Smooth muscle cell (in vitro differentiated cells): ENCODE measurements at regions not wholly inside any gene's neighbourhood (a gene's known extent, or its start where the extent isn't known, plus 50 kb on each side); places are given as distances from the start of the nearest gene placed in this dataset.

Experiments
- DNase-seq: peaks from one replicate; lab custom pipeline; 2025; ENCODE audit not compliant: unreplicated experiment; lab: John Stamatoyannopoulos, UW
- H2AFZ ChIP-seq: fragments of 200-600 bp; sonication (generic); 2 replicates; pipeline ENCODE4 v1.6.0; 2016; ENCODE audit warnings: antibody characterized with exemption, low read depth, mild to moderate bottlenecking
- H3F3A ChIP-seq: fragments of 200-600 bp; sonication (generic); 2 replicates; pipeline ENCODE4 v1.6.0; 2017; ENCODE audit warnings: antibody characterized with exemption, low read depth
- H3K27ac ChIP-seq: fragments of 200-600 bp; sonication (generic); 2 replicates; pipeline ENCODE4 v1.5.1; 2016; ENCODE audit warnings: low read depth, mild to moderate bottlenecking
- H3K27me3 ChIP-seq: fragments of 200-600 bp; sonication (generic); 2 replicates; pipeline ENCODE4 v1.6.1; 2016; ENCODE audit warnings: low read depth, mild to moderate bottlenecking
- H3K36me3 ChIP-seq: fragments of 200-600 bp; sonication (generic); 2 replicates; pipeline ENCODE4 v1.5.1; 2016; ENCODE audit warnings: low read depth
- H3K4me1 ChIP-seq: fragments of 200-600 bp; sonication (generic); 2 replicates; pipeline ENCODE4 v1.5.1; 2016; ENCODE audit warnings: low read depth
- H3K4me2 ChIP-seq: fragments of 200-600 bp; sonication (generic); 2 replicates; pipeline ENCODE4 v1.6.0; 2016; ENCODE audit warnings: mild to moderate bottlenecking
- H3K4me3 ChIP-seq: fragments of 200-600 bp; sonication (generic); 2 replicates; pipeline ENCODE4 v1.5.1; 2016; ENCODE audit warnings: mild to moderate bottlenecking
- H3K79me2 ChIP-seq: fragments of 200-600 bp; sonication (generic); 2 replicates; pipeline ENCODE4 v1.6.0; 2016; ENCODE audit warnings: low read depth, mild to moderate bottlenecking
- H3K9ac ChIP-seq: fragments of 200-600 bp; sonication (generic); 2 replicates; pipeline ENCODE4 v1.6.0; 2016; ENCODE audit warnings: low read depth
- H3K9me3 ChIP-seq: fragments of 200-600 bp; sonication (generic); replicated peaks from 2 replicates; pipeline ENCODE4 v1.5.1; 2016; ENCODE audit warnings: low read depth
- H4K20me1 ChIP-seq: fragments of 200-600 bp; sonication (generic); 2 replicates; pipeline ENCODE4 v1.6.0; 2016; ENCODE audit warnings: low read depth
- WGBS: methylation state at CpG from one replicate; pipeline ENCODE4 v1.1.7; 2016; ENCODE audit warnings: low lambda C conversion rate; 5-methylcytosine and 5-hydroxymethylcytosine counted together
- TF ChIP-seq, protein P1 (sequence below): fragments of 200-600 bp; sonication (generic); IDR thresholded peaks from 2 replicates; pipeline ENCODE4 v1.5.1; 2017; ENCODE audit warnings: borderline replicate concordance, mild to moderate bottlenecking, antibody characterized with exemption; ENCODE audit not compliant: insufficient read depth, poor library complexity, severe bottlenecking

DNA sequence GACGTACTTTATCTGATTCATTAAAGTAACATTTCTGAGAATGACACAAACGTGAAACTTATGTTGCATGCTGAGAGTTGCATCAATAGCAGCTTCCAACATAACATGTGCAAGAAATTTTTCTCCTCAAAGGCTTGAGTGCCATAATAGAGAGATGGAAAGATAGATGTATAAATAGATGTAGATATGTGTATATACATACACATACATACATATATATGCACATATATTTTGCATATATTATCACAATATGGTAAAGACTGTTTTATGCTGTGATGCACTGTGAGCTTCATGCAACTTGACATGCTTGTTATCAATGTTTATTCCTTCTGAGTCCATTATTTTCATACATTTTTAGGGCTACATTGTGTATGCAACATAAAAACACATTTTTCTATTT is 270.6 kb upstream of the GALNTL6 start:
- H3K36me3 ChIP-seq: no peaks in the 10 kb centered on the region
- 92% methylated on average over 2 of the region's 2 CpGs for WGBS
- H4K20me1 ChIP-seq: no peaks in the 10 kb centered on the region

DNA sequence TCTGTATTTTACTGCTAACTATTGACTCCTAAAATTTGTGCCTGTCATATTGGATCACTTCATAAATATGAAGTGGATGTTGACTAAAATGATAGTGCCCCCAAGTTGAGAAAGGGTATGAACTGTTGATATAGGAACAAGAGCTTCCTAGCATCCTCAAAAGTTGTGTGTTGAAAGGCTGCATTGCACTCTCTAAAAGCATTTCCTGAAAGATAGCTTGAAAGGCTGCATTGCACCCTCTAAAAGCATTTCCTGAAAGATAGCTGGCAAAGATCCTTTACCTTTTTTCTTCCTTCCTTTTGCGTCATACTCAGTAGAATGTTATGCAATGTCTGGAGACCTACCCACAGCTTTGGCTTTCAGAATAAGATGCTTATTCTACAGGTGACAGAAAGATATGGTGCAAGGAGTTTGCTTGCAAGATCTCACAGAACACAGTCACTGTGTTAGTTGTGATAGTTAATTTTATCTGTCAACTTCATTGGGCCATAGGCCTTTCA is 274.6 kb upstream of the GALNTL6 start:
- Histone ChIP-seq H3K27ac (no peak overlapping the region), H3K79me2 (no peaks in the 10 kb centered on the region), H3F3A (no peaks in the 10 kb centered on the region), H3K27me3 (no peaks in the 10 kb centered on the region), H2AFZ (no peak overlapping the region), H3K9me3 (no peaks in the 10 kb centered on the region), H3K4me2 (no peak overlapping the region), H3K4me1 (no peaks in the 10 kb centered on the region), H3K4me3 (no peak overlapping the region), H4K20me1 (no peaks in the 10 kb centered on the region), H3K36me3 (no peaks in the 10 kb centered on the region), H3K9ac (no peak overlapping the region)
- TF ChIP-seq, protein P1, sequence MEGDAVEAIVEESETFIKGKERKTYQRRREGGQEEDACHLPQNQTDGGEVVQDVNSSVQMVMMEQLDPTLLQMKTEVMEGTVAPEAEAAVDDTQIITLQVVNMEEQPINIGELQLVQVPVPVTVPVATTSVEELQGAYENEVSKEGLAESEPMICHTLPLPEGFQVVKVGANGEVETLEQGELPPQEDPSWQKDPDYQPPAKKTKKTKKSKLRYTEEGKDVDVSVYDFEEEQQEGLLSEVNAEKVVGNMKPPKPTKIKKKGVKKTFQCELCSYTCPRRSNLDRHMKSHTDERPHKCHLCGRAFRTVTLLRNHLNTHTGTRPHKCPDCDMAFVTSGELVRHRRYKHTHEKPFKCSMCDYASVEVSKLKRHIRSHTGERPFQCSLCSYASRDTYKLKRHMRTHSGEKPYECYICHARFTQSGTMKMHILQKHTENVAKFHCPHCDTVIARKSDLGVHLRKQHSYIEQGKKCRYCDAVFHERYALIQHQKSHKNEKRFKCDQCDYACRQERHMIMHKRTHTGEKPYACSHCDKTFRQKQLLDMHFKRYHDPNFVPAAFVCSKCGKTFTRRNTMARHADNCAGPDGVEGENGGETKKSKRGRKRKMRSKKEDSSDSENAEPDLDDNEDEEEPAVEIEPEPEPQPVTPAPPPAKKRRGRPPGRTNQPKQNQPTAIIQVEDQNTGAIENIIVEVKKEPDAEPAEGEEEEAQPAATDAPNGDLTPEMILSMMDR: no peak
- WGBS: 59% methylated on average over 1 of the region's 1 CpG
- no peak for DNase-seq

More for the DNA sequence above, 270.6 kb upstream of the GALNTL6 start:
- no peak overlapping the region for H3K4me3 ChIP-seq
- no peaks in the 10 kb centered on the region for H3K27me3 ChIP-seq
- DNase-seq: no peak
- no peaks in the 10 kb centered on the region for H3K9me3 ChIP-seq
- no peak overlapping the region for H3K27ac ChIP-seq
- no peak overlapping the region for H3K9ac ChIP-seq
- no peaks in the 10 kb centered on the region for H3K79me2 ChIP-seq
- H3K4me2 ChIP-seq: no peak overlapping the region
- no peaks in the 10 kb centered on the region for H3K4me1 ChIP-seq
- TF ChIP-seq, protein P1: no peak
- H2AFZ ChIP-seq: no peak overlapping the region
- H3F3A ChIP-seq: no peaks in the 10 kb centered on the region

DNA sequence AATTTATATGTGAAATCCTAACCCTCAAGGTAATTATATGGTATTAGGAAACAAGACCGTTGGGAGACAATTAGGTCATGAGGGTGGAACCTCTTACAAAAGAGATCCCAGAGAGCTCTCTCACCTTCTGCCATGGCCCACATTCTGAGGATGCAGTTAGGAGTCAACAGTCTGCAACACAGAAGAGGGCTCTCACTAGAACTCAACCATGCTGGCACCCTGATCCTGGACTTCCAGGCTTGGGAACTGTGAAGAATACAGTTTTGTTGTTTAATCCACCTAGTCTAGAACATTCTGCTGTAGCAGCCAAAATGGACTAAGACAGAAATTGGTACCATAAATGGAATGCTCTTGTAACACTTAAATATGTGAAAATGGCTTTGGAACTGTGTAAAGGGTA is 278.8 kb upstream of the GALNTL6 start:
- H3F3A ChIP-seq: no peaks in the 10 kb centered on the region
- no peaks in the 10 kb centered on the region for H3K4me1 ChIP-seq
- H3K9me3 ChIP-seq: no peaks in the 10 kb centered on the region
- no peaks in the 10 kb centered on the region for H3K27me3 ChIP-seq
- WGBS: 50% methylated on average over 1 of the region's 1 CpG
- no peak overlapping the region for H2AFZ ChIP-seq
- no peaks in the 10 kb centered on the region for H3K36me3 ChIP-seq
- H3K4me3 ChIP-seq: no peak overlapping the region
- no peak for DNase-seq
- no peaks in the 10 kb centered on the region for H3K79me2 ChIP-seq
- H3K9ac ChIP-seq: no peak overlapping the region
- no peak overlapping the region for H3K4me2 ChIP-seq
- H4K20me1 ChIP-seq: no peaks in the 10 kb centered on the region
- TF ChIP-seq, protein P1: no peak
- H3K27ac ChIP-seq: no peak overlapping the region

DNA sequence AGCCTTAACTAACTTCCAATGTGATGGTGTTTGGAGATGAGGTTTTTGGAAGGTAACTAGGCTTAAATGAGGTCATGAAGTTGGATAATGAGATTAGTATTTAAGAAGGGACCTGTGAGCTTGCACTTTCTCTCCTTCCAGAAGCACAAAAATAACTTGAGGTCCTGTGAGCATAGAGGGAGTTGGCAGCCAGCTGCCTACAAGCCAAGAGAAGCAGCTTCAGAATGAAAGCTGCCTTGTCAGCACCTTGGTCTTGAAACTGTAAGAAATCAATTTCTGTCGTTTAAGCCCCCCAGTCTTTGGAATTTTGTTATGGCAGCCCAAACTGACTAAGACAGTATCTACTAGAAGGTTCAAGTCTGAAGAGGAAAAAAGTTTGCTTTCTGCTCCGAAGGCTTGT is 280.2 kb upstream of the GALNTL6 start:
- H3K4me1 ChIP-seq: no peaks in the 10 kb centered on the region
- WGBS: 78% methylated on average over 2 of the region's 2 CpGs
- no peaks in the 10 kb centered on the region for H4K20me1 ChIP-seq
- H3K4me3 ChIP-seq: no peak overlapping the region
- no peaks in the 10 kb centered on the region for H3K79me2 ChIP-seq
- no peaks in the 10 kb centered on the region for H3K36me3 ChIP-seq
- no peak overlapping the region for H3K9ac ChIP-seq
- no peak overlapping the region for H3K27ac ChIP-seq
- TF ChIP-seq, protein P1: no peak
- no peaks in the 10 kb centered on the region for H3F3A ChIP-seq
- no peak overlapping the region for H3K4me2 ChIP-seq
- no peaks in the 10 kb centered on the region for H3K9me3 ChIP-seq
- no peak overlapping the region for H2AFZ ChIP-seq
- no peak for DNase-seq
- no peaks in the 10 kb centered on the region for H3K27me3 ChIP-seq
